PC-9 (cell line): ENCODE measurements at regions not wholly inside any gene's neighbourhood (a gene's known extent, or its start where the extent isn't known, plus 50 kb on each side); places are given as distances from the start of the nearest gene placed in this dataset.

Experiments
- BruUV-seq: library from RNA; stranded (reverse); fragments of 400-500 nt; replicated peaks from 2 replicates; lab custom pipeline; 2021; lab: Mats Ljungman, UMichigan
- CTCF ChIA-PET: fragments of 300-600 bp; sonication (Branson Sonifier 250); formaldehyde crosslinking; loops from one replicate; lab custom pipeline; 2022; ENCODE audit warnings: antibody characterized with exemption; lab: Charles Lee
- POLR2A ChIA-PET: fragments of 300-600 bp; sonication (Branson Sonifier 250); formaldehyde crosslinking; loops from one replicate; lab custom pipeline; 2022; ENCODE audit warnings: antibody characterized with exemption; ENCODE audit not compliant: unreplicated experiment; lab: Charles Lee
- DNase-seq, 2 experiments: peaks; one replicate each; pipeline versions ENCODE4 v3.0.0 to v3.0.0-alpha.2; 2015 to 2022; ENCODE audit warnings: mixed read lengths in 1 of 2
- H2AFZ ChIP-seq: fragments of 200-600 bp; sonication (generic); 2 replicates; pipeline ENCODE4 v1.8.1; 2017; ENCODE audit warnings: antibody characterized with exemption
- H3F3A ChIP-seq: fragments of 200-600 bp; sonication (generic); 2 replicates; pipeline ENCODE4 v1.8.1; 2017; ENCODE audit warnings: antibody characterized with exemption, mild to moderate bottlenecking, low read depth; ENCODE audit not compliant: insufficient read depth
- H3K27ac ChIP-seq: fragments of 200-600 bp; sonication (generic); 2 replicates; pipeline ENCODE4 v1.6.1; 2016; ENCODE audit warnings: mixed run types
- H3K27me3 ChIP-seq: fragments of 200-600 bp; sonication (generic); 2 replicates; pipeline ENCODE4 v1.6.1; 2016; ENCODE audit warnings: low read depth, mixed run types; ENCODE audit not compliant: insufficient read depth
- H3K36me3 ChIP-seq: fragments of 200-600 bp; sonication (generic); 2 replicates; pipeline ENCODE4 v1.6.1; 2016; ENCODE audit warnings: low read depth, mixed run types
- H3K4me1 ChIP-seq: fragments of 200-600 bp; sonication (generic); replicated peaks from 2 replicates; pipeline ENCODE4 v1.6.1; 2016; ENCODE audit warnings: mixed run types; ENCODE audit not compliant: insufficient read depth
- H3K4me2 ChIP-seq: fragments of 200-600 bp; sonication (generic); 2 replicates; pipeline ENCODE4 v1.6.1; 2017; ENCODE audit warnings: mixed run types
- H3K4me3 ChIP-seq: fragments of 200-600 bp; sonication (generic); 2 replicates; pipeline ENCODE4 v1.6.1; 2016; ENCODE audit warnings: mixed run types
- H3K79me2 ChIP-seq: fragments of 200-600 bp; sonication (generic); 2 replicates; pipeline ENCODE4 v1.6.1; 2017; ENCODE audit warnings: low read depth, mixed run types
- H3K9me2 ChIP-seq: fragments of 200-600 bp; sonication (generic); 2 replicates; pipeline ENCODE4 v1.8.1; 2017; ENCODE audit warnings: mild to moderate bottlenecking; ENCODE audit not compliant: insufficient read depth
- H3K9me3 ChIP-seq: fragments of 200-600 bp; sonication (generic); 2 replicates; pipeline ENCODE4 v1.8.1; 2016; ENCODE audit warnings: low read depth; ENCODE audit not compliant: insufficient read depth
- H4K20me1 ChIP-seq: fragments of 200-600 bp; sonication (generic); 2 replicates; pipeline ENCODE4 v1.8.1; 2017; ENCODE audit not compliant: insufficient read depth
- CTCF ChIP-seq: fragments of 200-600 bp; sonication (generic); conservative IDR thresholded peaks from 2 replicates; pipeline ENCODE4 v1.6.1; 2017; ENCODE audit warnings: mixed run types, antibody characterized with exemption, mild to moderate bottlenecking, moderate library complexity
- EZH2 ChIP-seq: fragments of 200-600 bp; sonication (generic); IDR thresholded peaks from 2 replicates; pipeline ENCODE4 v1.8.0; 2017; ENCODE audit warnings: antibody characterized with exemption, low read depth
- intact Hi-C: fragments of 100-400 bp; cut with micrococcal nuclease; formaldehyde crosslinking; loops from one replicate; pipeline ENCODE4 v1.10.0; 2022; ENCODE audit not compliant: unreplicated experiment

DNA sequence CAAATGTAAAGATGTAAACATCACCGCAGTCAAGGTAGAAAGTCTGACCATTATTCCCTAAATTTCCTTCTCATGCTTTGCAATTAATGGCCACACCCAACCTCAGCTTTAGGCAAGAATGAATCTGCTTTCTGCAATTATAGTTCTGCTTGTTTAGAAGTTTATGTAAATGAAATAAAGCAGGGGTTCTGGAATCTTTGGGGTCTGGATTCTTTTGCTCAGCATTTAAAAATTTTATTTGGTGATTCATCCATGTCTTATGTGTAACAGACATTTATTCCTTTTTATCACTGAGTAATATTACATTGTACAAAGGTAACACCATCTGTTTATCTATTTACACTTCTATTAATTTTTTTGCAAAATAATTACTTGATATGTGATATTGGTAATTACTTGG lies 613.6 kb downstream of the UTRN start:
- Histone ChIP-seq H3K4me2 (peak overlapping the region; percentile 69), H3K9me3 (peaks cover 14% of the 10 kb centered on the region), H3K79me2 (no peaks in the 10 kb centered on the region), H3K4me3 (no peak overlapping the region), H3K27ac (peak overlapping the region; percentile 96), H3K9me2 (no peaks in the 10 kb centered on the region), H3K36me3 (0 out of 2 replicates have a peak, but pooled peaks cover 9% of the 10 kb centered on the region), H2AFZ (no peak overlapping the region), H3K27me3 (no peaks in the 10 kb centered on the region), H3F3A (peaks cover 40% of the 10 kb centered on the region), H4K20me1 (no peaks in the 10 kb centered on the region), H3K4me1 (peaks cover 42% of the 10 kb centered on the region)
- no peak for DNase-seq
- POLR2A ChIA-PET = no interaction called here
- intact Hi-C loops = no loop called here
- TF ChIP-seq CTCF (no peak), EZH2 (no peak)
- CTCF ChIA-PET = no interaction called here
- BruUV-seq = no TSS peak

DNA sequence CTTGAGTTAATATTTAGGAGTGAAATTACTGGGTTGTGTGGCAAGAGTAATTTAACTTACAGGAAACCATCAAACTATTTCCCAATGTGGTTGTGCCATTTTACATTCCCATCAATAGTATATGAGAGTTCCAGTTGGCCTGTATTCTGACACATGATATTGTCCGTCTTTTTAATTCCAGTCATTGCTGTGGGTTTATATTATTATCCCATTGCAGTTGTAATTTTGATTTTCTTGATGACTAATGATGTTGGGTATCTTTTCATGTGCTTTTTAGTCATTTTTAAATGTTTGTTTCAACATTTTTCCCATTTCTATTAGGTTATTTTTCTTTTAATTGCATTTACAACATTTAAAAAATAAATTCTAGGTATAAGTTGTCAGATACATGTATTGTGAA lies 614.0 kb downstream of the UTRN start:
- Histone ChIP-seq H3K27ac (peak overlapping the region; percentile 96), H3K9me2 (no peaks in the 10 kb centered on the region), H3K4me1 (peaks cover 42% of the 10 kb centered on the region), H3K4me2 (peak overlapping the region; percentile 69; the same call in 1 of the 2 replicates), H3K27me3 (no peaks in the 10 kb centered on the region), H3K4me3 (no peak overlapping the region), H3K9me3 (peaks cover 14% of the 10 kb centered on the region), H3K36me3 (0 out of 2 replicates have a peak, but pooled peaks cover 9% of the 10 kb centered on the region), H4K20me1 (no peaks in the 10 kb centered on the region), H2AFZ (no peak overlapping the region), H3K79me2 (no peaks in the 10 kb centered on the region), H3F3A (peaks cover 40% of the 10 kb centered on the region)
- ChIA-PET POLR2A (no interaction called here), CTCF (interaction anchor here (0.8 kb wide), 1 partner anchor 65 kb away, joined by 3 read pairs; no protein-coding TSS in a partner anchor)
- no peak for DNase-seq
- no TSS peak for BruUV-seq
- intact Hi-C loops = no loop called here
- TF ChIP-seq EZH2 (no peak), CTCF (no peak)

GRCh38 chr6:144901412-144901811 lies 616.3 kb downstream of the UTRN start:
- intact Hi-C loops = no loop called here
- BruUV-seq = no TSS peak
- POLR2A ChIA-PET = no interaction called here
- CTCF ChIA-PET = no interaction called here
- Histone ChIP-seq H3K27ac (no peak overlapping the region), H3F3A (peaks cover 28% of the 10 kb centered on the region), H3K9me3 (peaks cover 14% of the 10 kb centered on the region), H3K36me3 (0 out of 2 replicates have a peak, but pooled peaks cover 9% of the 10 kb centered on the region), H3K27me3 (no peaks in the 10 kb centered on the region), H3K9me2 (no peaks in the 10 kb centered on the region), H3K4me2 (no peak overlapping the region), H3K4me1 (peaks cover 31% of the 10 kb centered on the region), H3K4me3 (no peak overlapping the region), H4K20me1 (no peaks in the 10 kb centered on the region), H3K79me2 (no peaks in the 10 kb centered on the region), H2AFZ (no peak overlapping the region)
- TF ChIP-seq CTCF (no peak), EZH2 (no peak)
- no peak for DNase-seq
